Liver (tissue), 3 donors: ENCODE measurements at regions not wholly inside any gene's neighbourhood (a gene's known extent, or its start where the extent isn't known, plus 50 kb on each side); places are given as distances from the start of the nearest gene placed in this dataset.

Experiments used
- GABPA ChIP-seq, 2 donors: IDR thresholded peaks in 1 of 2; conservative IDR thresholded peaks in 1 of 2; 2 replicates each; pipeline ENCODE4 v1.6.1; 2016; ENCODE audit warnings: antibody characterized with exemption in 2 of 2, mild to moderate bottlenecking in 1 of 2, moderate library complexity in 1 of 2
- HNF4G ChIP-seq: IDR thresholded peaks from 2 replicates; pipeline ENCODE4 v1.6.1; 2016; ENCODE audit warnings: antibody characterized with exemption
- RAD21 ChIP-seq, 2 donors: IDR thresholded peaks; 2 replicates each; pipeline ENCODE4 v1.6.1; 2016; ENCODE audit warnings: antibody characterized with exemption in 2 of 2, mild to moderate bottlenecking in 2 of 2
- TAF1 ChIP-seq: conservative IDR thresholded peaks from 2 replicates; pipeline ENCODE4 v1.6.1; 2016; ENCODE audit warnings: antibody characterized with exemption, mild to moderate bottlenecking
- YY1 ChIP-seq: IDR thresholded peaks from 2 replicates; pipeline ENCODE4 v1.6.1; 2016; ENCODE audit warnings: antibody characterized with exemption, mild to moderate bottlenecking
- TF ChIP-seq, protein P1 (sequence below): fragments of 150-350 bp; IDR thresholded peaks from 2 replicates; pipeline ENCODE4 v1.5.1; 2017; ENCODE audit warnings: improper control_type of control experiment, low read depth, low read length; ENCODE audit not compliant: missing input control
- TF ChIP-seq, protein P2 (sequence below): IDR thresholded peaks from 2 replicates; pipeline ENCODE4 v1.6.1; 2016; ENCODE audit warnings: antibody characterized with exemption, mild to moderate bottlenecking
- TF ChIP-seq, protein P3 (sequence below): IDR thresholded peaks from 2 replicates; pipeline ENCODE4 v1.6.1; 2016; ENCODE audit warnings: antibody characterized with exemption
- TF ChIP-seq, protein P4 (sequence below): IDR thresholded peaks from 2 replicates; pipeline ENCODE4 v1.6.1; 2016; ENCODE audit warnings: antibody characterized with exemption
- donor health status: healthy.
- donor health status: healthy.

DNA sequence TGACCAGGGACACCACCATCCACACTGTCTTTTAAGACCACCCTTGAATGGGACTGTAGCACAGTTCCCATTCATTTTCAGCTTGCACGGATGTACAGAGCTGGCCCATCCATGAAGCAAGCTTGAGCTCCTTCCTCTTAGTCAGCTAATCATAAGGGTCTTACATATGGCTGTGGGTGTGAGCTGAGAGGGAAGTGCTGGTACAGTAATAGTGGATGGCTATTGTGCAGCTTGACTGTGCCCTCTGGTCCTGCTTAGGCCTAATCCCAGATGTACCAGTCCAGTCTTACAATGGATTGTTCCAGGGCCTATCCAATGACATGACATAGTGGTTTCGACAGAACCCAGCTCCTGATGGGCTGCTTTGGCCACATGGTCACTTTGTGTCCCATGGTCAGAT is 96.9 kb upstream of the ZNF438 start:
- TF ChIP-seq GABPA (IDR thresholded peaks at IDR 0.05 in 1 of 2, conservative IDR thresholded peaks at IDR 0.05 in 1 of 2), result no peak
- TF ChIP-seq, protein P1, sequence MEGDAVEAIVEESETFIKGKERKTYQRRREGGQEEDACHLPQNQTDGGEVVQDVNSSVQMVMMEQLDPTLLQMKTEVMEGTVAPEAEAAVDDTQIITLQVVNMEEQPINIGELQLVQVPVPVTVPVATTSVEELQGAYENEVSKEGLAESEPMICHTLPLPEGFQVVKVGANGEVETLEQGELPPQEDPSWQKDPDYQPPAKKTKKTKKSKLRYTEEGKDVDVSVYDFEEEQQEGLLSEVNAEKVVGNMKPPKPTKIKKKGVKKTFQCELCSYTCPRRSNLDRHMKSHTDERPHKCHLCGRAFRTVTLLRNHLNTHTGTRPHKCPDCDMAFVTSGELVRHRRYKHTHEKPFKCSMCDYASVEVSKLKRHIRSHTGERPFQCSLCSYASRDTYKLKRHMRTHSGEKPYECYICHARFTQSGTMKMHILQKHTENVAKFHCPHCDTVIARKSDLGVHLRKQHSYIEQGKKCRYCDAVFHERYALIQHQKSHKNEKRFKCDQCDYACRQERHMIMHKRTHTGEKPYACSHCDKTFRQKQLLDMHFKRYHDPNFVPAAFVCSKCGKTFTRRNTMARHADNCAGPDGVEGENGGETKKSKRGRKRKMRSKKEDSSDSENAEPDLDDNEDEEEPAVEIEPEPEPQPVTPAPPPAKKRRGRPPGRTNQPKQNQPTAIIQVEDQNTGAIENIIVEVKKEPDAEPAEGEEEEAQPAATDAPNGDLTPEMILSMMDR, result no peak
- TF ChIP-seq, protein P2, sequence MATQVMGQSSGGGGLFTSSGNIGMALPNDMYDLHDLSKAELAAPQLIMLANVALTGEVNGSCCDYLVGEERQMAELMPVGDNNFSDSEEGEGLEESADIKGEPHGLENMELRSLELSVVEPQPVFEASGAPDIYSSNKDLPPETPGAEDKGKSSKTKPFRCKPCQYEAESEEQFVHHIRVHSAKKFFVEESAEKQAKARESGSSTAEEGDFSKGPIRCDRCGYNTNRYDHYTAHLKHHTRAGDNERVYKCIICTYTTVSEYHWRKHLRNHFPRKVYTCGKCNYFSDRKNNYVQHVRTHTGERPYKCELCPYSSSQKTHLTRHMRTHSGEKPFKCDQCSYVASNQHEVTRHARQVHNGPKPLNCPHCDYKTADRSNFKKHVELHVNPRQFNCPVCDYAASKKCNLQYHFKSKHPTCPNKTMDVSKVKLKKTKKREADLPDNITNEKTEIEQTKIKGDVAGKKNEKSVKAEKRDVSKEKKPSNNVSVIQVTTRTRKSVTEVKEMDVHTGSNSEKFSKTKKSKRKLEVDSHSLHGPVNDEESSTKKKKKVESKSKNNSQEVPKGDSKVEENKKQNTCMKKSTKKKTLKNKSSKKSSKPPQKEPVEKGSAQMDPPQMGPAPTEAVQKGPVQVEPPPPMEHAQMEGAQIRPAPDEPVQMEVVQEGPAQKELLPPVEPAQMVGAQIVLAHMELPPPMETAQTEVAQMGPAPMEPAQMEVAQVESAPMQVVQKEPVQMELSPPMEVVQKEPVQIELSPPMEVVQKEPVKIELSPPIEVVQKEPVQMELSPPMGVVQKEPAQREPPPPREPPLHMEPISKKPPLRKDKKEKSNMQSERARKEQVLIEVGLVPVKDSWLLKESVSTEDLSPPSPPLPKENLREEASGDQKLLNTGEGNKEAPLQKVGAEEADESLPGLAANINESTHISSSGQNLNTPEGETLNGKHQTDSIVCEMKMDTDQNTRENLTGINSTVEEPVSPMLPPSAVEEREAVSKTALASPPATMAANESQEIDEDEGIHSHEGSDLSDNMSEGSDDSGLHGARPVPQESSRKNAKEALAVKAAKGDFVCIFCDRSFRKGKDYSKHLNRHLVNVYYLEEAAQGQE, result no peak
- TF ChIP-seq RAD21 (IDR thresholded peaks at IDR 0.05), result no peak
- TF ChIP-seq, protein P3, sequence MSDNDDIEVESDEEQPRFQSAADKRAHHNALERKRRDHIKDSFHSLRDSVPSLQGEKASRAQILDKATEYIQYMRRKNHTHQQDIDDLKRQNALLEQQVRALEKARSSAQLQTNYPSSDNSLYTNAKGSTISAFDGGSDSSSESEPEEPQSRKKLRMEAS, result no peak
- TF ChIP-seq, protein P4, sequence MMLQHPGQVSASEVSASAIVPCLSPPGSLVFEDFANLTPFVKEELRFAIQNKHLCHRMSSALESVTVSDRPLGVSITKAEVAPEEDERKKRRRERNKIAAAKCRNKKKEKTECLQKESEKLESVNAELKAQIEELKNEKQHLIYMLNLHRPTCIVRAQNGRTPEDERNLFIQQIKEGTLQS, result no peak
- TF ChIP-seq HNF4G, result no peak
- TF ChIP-seq TAF1, result no peak
- TF ChIP-seq YY1, result no peak
